AG04450 (cell line): ENCODE measurements at regions not wholly inside any gene's neighbourhood (a gene's known extent, or its start where the extent isn't known, plus 50 kb on each side); places are given as distances from the start of the nearest gene placed in this dataset.

Experiments
- CTCF ChIA-PET: fragments of 300-600, 350-600 bp; formaldehyde crosslinking; extraction: SDS; loops from one replicate; lab custom pipeline; 2022; ENCODE audit warnings: antibody characterized with exemption, inconsistent platforms; lab: Charles Lee
- POLR2A ChIA-PET: fragments of 350-600 bp; formaldehyde crosslinking; extraction: SDS; loops from one replicate; lab custom pipeline; 2021; ENCODE audit warnings: antibody characterized with exemption, inconsistent platforms; lab: Yijun Ruan, JAX
- DNase-seq: peaks from one replicate; pipeline ENCODE4 v3.0.0-alpha.2; 2011; ENCODE audit warnings: low read depth, low spot score
- H3K27ac ChIP-seq: one replicate; pipeline ENCODE4 v1.5.1; 2012; ENCODE audit warnings: low read depth, low read length, control low read depth
- H3K27me3 ChIP-seq: one replicate; pipeline ENCODE4 v1.6.0; 2012; ENCODE audit warnings: low read length; ENCODE audit not compliant: control insufficient read depth, insufficient read depth
- H3K4me3 ChIP-seq: 2 replicates; pipeline ENCODE4 v1.5.1; 2011; ENCODE audit warnings: mild to moderate bottlenecking, low read depth, low read length, control low read depth
- H3K9me3 ChIP-seq: 2 replicates; pipeline ENCODE4 v1.5.1; 2012; ENCODE audit warnings: low read length; ENCODE audit not compliant: control insufficient read depth, insufficient read depth
- TF ChIP-seq, protein P1 (sequence below): IDR thresholded peaks from 2 replicates; pipeline ENCODE4 v1.5.1; 2011; ENCODE audit warnings: low read depth, low read length, control low read depth, inconsistent platforms

DNA sequence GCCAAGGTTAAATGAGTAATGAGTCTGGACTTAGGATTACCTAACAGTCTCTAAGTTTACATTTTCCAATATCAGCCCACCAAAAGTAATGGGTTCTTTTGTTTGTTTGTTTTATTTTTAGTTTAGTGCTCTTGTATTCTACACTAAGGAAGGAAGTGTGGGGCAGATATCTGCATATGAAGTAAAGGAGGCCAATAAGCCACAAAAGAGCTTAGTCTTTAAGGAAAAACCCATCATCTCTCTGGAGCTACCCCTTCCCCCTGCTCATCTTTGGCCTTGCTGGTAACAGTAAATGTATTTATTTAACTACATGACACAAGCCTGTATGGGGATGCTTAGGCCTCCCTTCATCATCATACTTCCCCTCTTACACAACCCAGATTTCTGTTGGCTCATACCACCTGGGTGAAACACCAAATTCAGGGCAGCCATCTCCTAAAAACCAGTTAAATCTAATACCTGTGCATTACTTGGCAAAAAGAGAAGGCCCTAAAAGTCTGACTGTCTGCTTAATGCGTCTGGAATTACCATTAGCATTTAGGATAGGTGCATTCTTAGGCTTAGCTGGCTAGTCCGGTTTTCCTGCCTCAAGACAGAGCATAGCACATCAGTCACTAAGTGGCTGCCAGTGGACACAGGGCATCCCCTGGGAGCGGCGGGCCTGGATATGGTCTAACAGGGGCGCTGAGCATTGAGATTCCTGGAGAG lies 96.8 kb upstream of the ADGRL2 start:
- Histone ChIP-seq H3K4me3 (no peak overlapping the region), H3K27ac (peak overlapping the region; percentile 62), H3K9me3 (no peaks in the 10 kb centered on the region), H3K27me3 (no peaks in the 10 kb centered on the region)
- DNase-seq: no peak
- POLR2A ChIA-PET: no interaction called here
- CTCF ChIA-PET: no interaction called here
- TF ChIP-seq, protein P1, sequence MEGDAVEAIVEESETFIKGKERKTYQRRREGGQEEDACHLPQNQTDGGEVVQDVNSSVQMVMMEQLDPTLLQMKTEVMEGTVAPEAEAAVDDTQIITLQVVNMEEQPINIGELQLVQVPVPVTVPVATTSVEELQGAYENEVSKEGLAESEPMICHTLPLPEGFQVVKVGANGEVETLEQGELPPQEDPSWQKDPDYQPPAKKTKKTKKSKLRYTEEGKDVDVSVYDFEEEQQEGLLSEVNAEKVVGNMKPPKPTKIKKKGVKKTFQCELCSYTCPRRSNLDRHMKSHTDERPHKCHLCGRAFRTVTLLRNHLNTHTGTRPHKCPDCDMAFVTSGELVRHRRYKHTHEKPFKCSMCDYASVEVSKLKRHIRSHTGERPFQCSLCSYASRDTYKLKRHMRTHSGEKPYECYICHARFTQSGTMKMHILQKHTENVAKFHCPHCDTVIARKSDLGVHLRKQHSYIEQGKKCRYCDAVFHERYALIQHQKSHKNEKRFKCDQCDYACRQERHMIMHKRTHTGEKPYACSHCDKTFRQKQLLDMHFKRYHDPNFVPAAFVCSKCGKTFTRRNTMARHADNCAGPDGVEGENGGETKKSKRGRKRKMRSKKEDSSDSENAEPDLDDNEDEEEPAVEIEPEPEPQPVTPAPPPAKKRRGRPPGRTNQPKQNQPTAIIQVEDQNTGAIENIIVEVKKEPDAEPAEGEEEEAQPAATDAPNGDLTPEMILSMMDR: no peak

DNA sequence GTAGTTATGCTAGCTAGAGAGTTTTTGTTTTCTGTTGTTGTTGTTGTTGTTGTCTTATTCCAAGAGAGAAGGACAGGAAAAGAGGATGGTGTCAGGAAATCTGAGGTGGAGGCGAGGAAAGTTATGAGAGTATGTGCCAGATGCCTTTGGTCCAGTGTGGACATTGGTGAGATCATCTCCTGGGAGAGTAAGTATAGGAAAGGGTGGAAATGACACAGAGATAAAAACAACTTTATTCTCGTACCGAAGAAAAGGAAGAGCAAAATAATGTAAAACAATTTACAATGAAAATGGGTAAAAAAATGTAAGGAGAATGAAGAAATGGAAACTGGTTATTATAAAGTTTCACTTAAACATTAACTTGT lies 97.4 kb upstream of the ADGRL2 start:
- Histone ChIP-seq H3K9me3 (no peaks in the 10 kb centered on the region), H3K27ac (peak overlapping the region; percentile 75), H3K4me3 (no peak overlapping the region), H3K27me3 (no peaks in the 10 kb centered on the region)
- POLR2A ChIA-PET: no interaction called here
- CTCF ChIA-PET: no interaction called here
- no peak for DNase-seq
- TF ChIP-seq, protein P1: no peak

DNA sequence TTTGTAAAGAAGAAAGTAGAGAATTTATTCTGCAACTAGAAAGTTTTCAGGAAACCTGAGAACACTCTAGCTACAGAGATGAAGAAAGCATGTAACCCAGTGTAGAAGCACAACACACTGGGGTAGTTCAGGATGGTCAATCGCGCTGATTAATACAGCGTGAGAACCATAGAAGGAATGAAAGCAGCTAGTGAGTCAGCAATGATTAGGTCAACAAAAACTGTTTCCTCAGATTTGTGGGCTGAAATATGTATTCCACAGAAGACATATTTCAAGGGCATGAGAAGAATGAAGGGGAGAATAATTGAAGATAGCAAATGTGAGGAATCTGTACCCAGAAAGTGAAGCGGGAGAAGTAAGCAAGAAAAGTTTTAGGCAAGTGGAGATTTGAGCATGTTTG lies 97.8 kb upstream of the ADGRL2 start:
- POLR2A ChIA-PET: no interaction called here
- no peak overlapping the region for H3K4me3 ChIP-seq
- peak overlapping the region; percentile 75 for H3K27ac ChIP-seq
- peak; percentile 69 for DNase-seq
- H3K9me3 ChIP-seq: no peaks in the 10 kb centered on the region
- no peaks in the 10 kb centered on the region for H3K27me3 ChIP-seq
- TF ChIP-seq, protein P1: no peak
- CTCF ChIA-PET: no interaction called here

DNA sequence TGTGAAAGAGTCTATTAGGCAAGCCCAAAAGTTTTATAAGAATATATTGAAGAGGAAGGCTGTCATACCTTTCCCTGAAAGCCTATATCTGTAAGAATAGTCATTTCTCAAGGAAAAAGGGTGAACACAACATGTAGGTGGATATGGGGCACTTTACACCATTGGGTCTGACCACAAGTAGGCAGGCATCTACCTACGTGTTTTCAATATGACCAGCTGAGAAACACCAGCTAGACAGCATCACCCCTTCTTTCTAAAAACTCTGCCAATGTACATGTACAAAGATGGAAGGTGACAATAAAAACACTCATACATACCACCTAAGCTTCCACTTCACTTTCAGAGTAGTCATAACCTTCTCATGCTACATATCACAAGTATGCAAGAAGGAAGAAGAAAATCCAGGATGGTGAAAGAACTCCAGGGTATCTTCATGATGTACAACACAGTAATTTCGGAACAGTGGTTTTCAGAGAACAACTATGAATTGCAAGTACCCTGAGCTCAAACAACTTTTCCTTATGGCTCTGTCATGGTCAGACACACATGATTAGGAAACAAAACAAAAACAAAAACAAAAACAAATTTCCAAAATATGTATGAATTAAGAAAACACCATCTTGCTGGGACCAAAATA lies 98.5 kb upstream of the ADGRL2 start:
- Histone ChIP-seq H3K4me3 (no peak overlapping the region), H3K27me3 (no peaks in the 10 kb centered on the region), H3K9me3 (no peaks in the 10 kb centered on the region), H3K27ac (no peak overlapping the region)
- CTCF ChIA-PET: no interaction called here
- POLR2A ChIA-PET: no interaction called here
- no peak for DNase-seq
- TF ChIP-seq, protein P1: no peak

DNA sequence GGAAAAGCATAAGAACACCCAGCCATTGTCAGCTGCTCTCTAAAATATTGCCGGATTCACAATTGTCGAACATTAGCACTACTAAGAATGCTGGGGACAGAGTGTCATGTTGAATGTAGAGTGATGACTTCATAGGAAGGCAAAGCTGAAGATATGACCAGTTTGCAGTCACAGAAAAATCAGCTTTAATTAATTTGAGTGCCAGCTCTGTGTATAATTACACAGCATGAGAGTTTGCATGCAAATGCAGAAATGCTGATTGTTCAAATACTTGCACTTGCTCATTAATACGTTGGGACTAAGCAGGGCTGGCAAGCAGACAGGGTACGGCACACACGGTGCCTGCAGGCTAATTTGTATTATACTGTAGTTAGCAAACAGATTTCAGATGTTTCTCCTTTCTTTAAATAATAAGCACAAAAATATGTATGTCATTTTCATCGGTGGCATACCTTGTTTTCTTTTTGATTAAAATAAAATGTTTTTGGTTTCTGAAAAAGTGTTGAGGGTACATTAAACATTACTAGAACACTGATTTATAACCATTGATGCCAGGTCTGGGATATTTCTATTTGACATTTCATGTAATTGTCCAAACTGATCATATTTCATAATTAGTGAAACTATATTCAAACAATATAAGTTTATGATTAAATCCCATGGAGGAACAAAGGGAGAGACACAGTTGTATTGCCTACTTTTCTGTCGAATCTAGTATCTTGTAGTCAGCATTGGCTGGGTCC lies 99.8 kb upstream of the ADGRL2 start:
- Histone ChIP-seq H3K9me3 (no peaks in the 10 kb centered on the region), H3K27me3 (no peaks in the 10 kb centered on the region), H3K4me3 (no peak overlapping the region), H3K27ac (no peak overlapping the region)
- TF ChIP-seq, protein P1: no peak
- CTCF ChIA-PET: no interaction called here
- no peak for DNase-seq
- POLR2A ChIA-PET: no interaction called here
